ENCODE measurements at regions not wholly inside any gene's neighbourhood (a gene's known extent, or its start where the extent isn't known, plus 50 kb on each side); places are given as distances from the start of the nearest gene placed in this dataset.

GRCh38 chr17:68812876-68813584 is 142.2 kb downstream of the ABCA8 start:
- DNase-seq (ENCODE audit: low read depth in 2 of 3, low spot score in 2 of 3) = no peak

GRCh38 chr17:68809148-68809547 is 146.0 kb downstream of the ABCA8 start:
- DNase-seq (ENCODE audit: low read depth in 2 of 3, low spot score in 2 of 3) = no peak

- DNase-seq (ENCODE audit: low read depth in 2 of 3, low spot score in 2 of 3) = no peak
These were observed 147.0 kb downstream of the ABCA8 start for GRCh38 chr17:68807998-68808772.

- DNase-seq (ENCODE audit: low read depth in 2 of 3, low spot score in 2 of 3) = no peak
These were observed 149.6 kb downstream of the ABCA8 start for GRCh38 chr17:68805609-68806008.

- DNase-seq (ENCODE audit: low read depth in 2 of 3, low spot score in 2 of 3) = no peak
These were observed 150.2 kb downstream of the ABCA8 start for GRCh38 chr17:68804777-68805520.

GRCh38 chr17:68803164-68803929 is 151.8 kb downstream of the ABCA8 start:
- DNase-seq (ENCODE audit: low read depth in 2 of 3, low spot score in 2 of 3) = no peak

- no peak for DNase-seq (ENCODE audit: low read depth in 2 of 3, low spot score in 2 of 3)
These were observed 153.6 kb downstream of the ABCA8 start for GRCh38 chr17:68801335-68802247.

- DNase-seq (ENCODE audit: low read depth in 2 of 3, low spot score in 2 of 3) = no peak
These were observed 154.4 kb downstream of the ABCA8 start for GRCh38 chr17:68800751-68801150.

GRCh38 chr17:68794636-68795434 is 160.4 kb downstream of the ABCA8 start:
- no peak for DNase-seq (ENCODE audit: low read depth in 2 of 3, low spot score in 2 of 3)

GRCh38 chr17:68792873-68793272 is 162.3 kb downstream of the ABCA8 start:
- no peak for DNase-seq (ENCODE audit: low read depth in 2 of 3, low spot score in 2 of 3)

- DNase-seq (ENCODE audit: low read depth in 2 of 3, low spot score in 2 of 3) = no peak
These were observed 163.0 kb downstream of the ABCA8 start for GRCh38 chr17:68792042-68792685.

- no peak for DNase-seq (ENCODE audit: low read depth in 2 of 3, low spot score in 2 of 3)
These were observed 164.3 kb downstream of the ABCA8 start for GRCh38 chr17:68790931-68791330.

- no peak for DNase-seq (ENCODE audit: low read depth in 2 of 3, low spot score in 2 of 3)
These were observed 164.7 kb downstream of the ABCA8 start for GRCh38 chr17:68790492-68790891.

- DNase-seq (ENCODE audit: low read depth in 2 of 3, low spot score in 2 of 3) = no peak
These were observed 165.8 kb downstream of the ABCA8 start for GRCh38 chr17:68789203-68789962.

- no peak for DNase-seq (ENCODE audit: low read depth in 2 of 3, low spot score in 2 of 3)
These were observed 169.4 kb downstream of the ABCA8 start for GRCh38 chr17:68785565-68786486.

GRCh38 chr17:68784431-68784830 is 170.8 kb downstream of the ABCA8 start:
- no peak for DNase-seq (ENCODE audit: low read depth in 2 of 3, low spot score in 2 of 3)

- no peak for DNase-seq (ENCODE audit: low read depth in 2 of 3, low spot score in 2 of 3)
These were observed 171.3 kb downstream of the ABCA8 start for GRCh38 chr17:68783861-68784260.
